Epithelial cell of esophagus (primary cell): ENCODE measurements at regions not wholly inside any gene's neighbourhood (a gene's known extent, or its start where the extent isn't known, plus 50 kb on each side); places are given as distances from the start of the nearest gene placed in this dataset.
"Not testable (repeated sequence)": the region's sequence is repeated elsewhere in the genome, so short reads cannot be mapped to it uniquely, and the experiment has no call there.

Source experiments
- DNase-seq: peaks from one replicate; pipeline ENCODE4 v3.0.0; 2010; ENCODE audit warnings: low read depth
- H3K4me3 ChIP-seq: 2 replicates; pipeline ENCODE4 v1.5.1; 2011; ENCODE audit warnings: mild to moderate bottlenecking, low read length, control low read depth
- TF ChIP-seq, protein P1 (sequence below): IDR thresholded peaks from 2 replicates; pipeline ENCODE4 v1.5.1; 2011; ENCODE audit warnings: low read depth, mild to moderate bottlenecking, low read length, control low read depth, inconsistent platforms; ENCODE audit not compliant: insufficient read depth; ENCODE audit errors: missing control alignments

- peak; percentile 45 for DNase-seq
- TF ChIP-seq, protein P1, sequence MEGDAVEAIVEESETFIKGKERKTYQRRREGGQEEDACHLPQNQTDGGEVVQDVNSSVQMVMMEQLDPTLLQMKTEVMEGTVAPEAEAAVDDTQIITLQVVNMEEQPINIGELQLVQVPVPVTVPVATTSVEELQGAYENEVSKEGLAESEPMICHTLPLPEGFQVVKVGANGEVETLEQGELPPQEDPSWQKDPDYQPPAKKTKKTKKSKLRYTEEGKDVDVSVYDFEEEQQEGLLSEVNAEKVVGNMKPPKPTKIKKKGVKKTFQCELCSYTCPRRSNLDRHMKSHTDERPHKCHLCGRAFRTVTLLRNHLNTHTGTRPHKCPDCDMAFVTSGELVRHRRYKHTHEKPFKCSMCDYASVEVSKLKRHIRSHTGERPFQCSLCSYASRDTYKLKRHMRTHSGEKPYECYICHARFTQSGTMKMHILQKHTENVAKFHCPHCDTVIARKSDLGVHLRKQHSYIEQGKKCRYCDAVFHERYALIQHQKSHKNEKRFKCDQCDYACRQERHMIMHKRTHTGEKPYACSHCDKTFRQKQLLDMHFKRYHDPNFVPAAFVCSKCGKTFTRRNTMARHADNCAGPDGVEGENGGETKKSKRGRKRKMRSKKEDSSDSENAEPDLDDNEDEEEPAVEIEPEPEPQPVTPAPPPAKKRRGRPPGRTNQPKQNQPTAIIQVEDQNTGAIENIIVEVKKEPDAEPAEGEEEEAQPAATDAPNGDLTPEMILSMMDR: no peak
- no peak overlapping the region for H3K4me3 ChIP-seq
Observed at GRCh38 chr6:11424395-11425034, 113.0 kb upstream of the TMEM170B start.

DNA sequence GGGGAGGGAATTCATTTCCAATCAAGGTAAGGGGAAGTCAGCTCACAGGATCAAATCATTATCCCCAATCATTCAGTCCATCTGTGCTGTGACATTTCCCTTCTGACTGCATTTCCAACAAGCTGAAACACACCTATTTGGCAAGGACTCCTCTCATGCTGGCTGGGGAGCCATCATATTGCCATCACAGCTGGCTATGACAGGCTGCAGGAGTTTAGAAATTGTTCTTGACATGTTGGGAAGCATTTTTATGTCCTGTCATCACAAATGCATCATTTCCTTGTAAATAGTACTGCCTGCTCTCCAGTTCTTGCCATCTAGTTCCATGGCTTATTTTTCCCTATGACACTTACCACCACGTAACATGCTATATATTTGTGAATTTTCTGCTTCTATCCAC is 113.9 kb upstream of the TMEM170B start:
- DNase-seq: peak; percentile 91
- no peak overlapping the region for H3K4me3 ChIP-seq
- TF ChIP-seq, protein P1: no peak

DNA sequence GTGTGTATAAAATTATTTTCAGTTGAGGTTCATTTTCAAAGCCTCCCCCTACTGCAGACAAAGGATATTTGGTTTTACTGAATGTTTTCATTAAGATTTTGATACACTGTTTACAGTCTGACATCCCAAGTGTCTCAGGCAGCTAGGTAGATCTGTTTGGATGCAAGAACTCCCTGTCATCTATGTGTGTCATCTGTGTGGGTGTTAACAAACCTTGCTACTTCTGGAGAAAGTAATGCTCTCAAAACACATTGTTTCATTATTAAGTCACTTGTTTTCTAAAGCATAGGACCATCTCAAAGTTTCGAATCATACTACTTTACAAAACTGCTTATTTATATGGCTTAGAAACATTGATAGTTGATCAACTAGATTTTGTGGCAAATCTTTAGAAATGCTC is 114.5 kb upstream of the TMEM170B start:
- no peak overlapping the region for H3K4me3 ChIP-seq
- TF ChIP-seq, protein P1: no peak
- peak; percentile 78 for DNase-seq

- TF ChIP-seq, protein P1: no peak
- no peak for DNase-seq
- H3K4me3 ChIP-seq: no peak overlapping the region
Observed at GRCh38 chr6:11419763-11420453, 117.6 kb upstream of the TMEM170B start.

- no peak overlapping the region for H3K4me3 ChIP-seq
- TF ChIP-seq, protein P1: no peak
- no peak for DNase-seq
Observed at GRCh38 chr6:11418290-11418905, 119.2 kb upstream of the TMEM170B start.

DNA sequence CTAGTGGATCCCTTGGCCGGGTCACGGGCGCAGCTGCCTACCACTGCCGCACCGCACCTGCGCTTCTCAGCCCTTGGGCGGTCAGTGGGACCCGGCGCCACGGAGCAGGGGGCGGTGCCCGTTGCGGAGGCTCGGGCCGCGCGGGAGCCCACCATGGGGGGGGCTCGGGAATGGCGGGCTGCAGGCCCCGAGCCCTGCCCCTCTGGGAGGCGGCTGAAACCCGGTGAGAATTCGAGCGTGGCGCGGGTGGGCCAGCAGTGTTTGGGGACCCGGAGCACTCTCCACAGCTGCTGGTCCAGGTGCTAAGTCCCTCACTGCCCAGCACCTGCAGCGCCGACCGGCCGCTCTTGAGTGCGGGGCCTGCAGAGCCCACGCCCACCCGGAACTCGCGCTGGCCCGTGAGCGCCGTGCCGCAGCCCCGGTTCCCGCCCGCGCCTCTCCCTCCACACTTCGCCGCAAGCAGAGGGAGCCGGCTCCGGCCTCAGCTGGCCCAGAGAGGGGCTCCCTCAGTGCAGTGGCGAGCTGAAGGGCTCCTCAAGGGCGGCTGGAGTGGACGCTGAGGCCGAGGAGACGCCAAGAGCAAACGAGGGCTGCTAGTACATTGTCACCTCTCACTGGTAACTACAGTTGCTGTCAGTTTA is 120.5 kb upstream of the TMEM170B start:
- H3K4me3 ChIP-seq: no peak overlapping the region
- DNase-seq: no peak

GRCh38 chr6:11416099-11416935 is 121.2 kb upstream of the TMEM170B start:
- DNase-seq: peak; percentile 71

More for the DNA sequence above, 120.5 kb upstream of the TMEM170B start:
- TF ChIP-seq, protein P1: no peak

More at GRCh38 chr6:11416099-11416935, 121.2 kb upstream of the TMEM170B start:
- H3K4me3 ChIP-seq: not testable (repeated sequence)
